ENCODE measurements at regions not wholly inside any gene's neighbourhood (a gene's known extent, or its start where the extent isn't known, plus 50 kb on each side); places are given as distances from the start of the nearest gene placed in this dataset.
"Not testable (repeated sequence)": the region's sequence is repeated elsewhere in the genome, so short reads cannot be mapped to it uniquely, and the experiment has no call there.

GRCh38 chrX:67213686-67214085, 330.1 kb upstream of the AR start:
- H3K27ac Mint-ChIP-seq; H3K4me1 Mint-ChIP-seq; H3K36me3 Mint-ChIP-seq; H3K4me3 Mint-ChIP-seq; DNase-seq (ENCODE audit: low spot score in 2 of 2); H3K9me3 Mint-ChIP-seq; ATAC-seq: not testable (repeated sequence)

- H3K9me3 Mint-ChIP-seq, result peaks cover 4% of the 10 kb centered on the region
- H3K36me3 Mint-ChIP-seq, result no peaks in the 10 kb centered on the region
- ATAC-seq (no peak), DNase-seq (ENCODE audit: low spot score in 2 of 2) (no peak)
- no peak overlapping the region for H3K27ac Mint-ChIP-seq
- H3K4me3 Mint-ChIP-seq, result no peak overlapping the region
- H3K4me1 Mint-ChIP-seq, result no peaks in the 10 kb centered on the region
Observed at GRCh38 chrX:67207912-67208311, 335.9 kb upstream of the AR start.

GRCh38 chrX:67159437-67159836, 384.4 kb upstream of the AR start:
- no peaks in the 10 kb centered on the region for H3K9me3 Mint-ChIP-seq
- ATAC-seq (no peak), DNase-seq (ENCODE audit: low spot score in 2 of 2) (no peak)
- H3K4me1 Mint-ChIP-seq, result no peaks in the 10 kb centered on the region
- no peak overlapping the region for H3K4me3 Mint-ChIP-seq
- no peaks in the 10 kb centered on the region for H3K36me3 Mint-ChIP-seq
- no peak overlapping the region for H3K27ac Mint-ChIP-seq

- Mint-ChIP-seq H3K4me3 (no peak overlapping the region), H3K9me3 (peaks cover 2% of the 10 kb centered on the region), H3K4me1 (no peaks in the 10 kb centered on the region), H3K36me3 (no peaks in the 10 kb centered on the region), H3K27ac (no peak overlapping the region)
- no peak for DNase-seq (ENCODE audit: low spot score in 2 of 2)
- ATAC-seq, result no peak
Observed at GRCh38 chrX:67114635-67115034, 429.2 kb upstream of the AR start.

GRCh38 chrX:67105758-67106116, 438.1 kb upstream of the AR start:
- Mint-ChIP-seq H3K4me1 (no peaks in the 10 kb centered on the region), H3K27ac (no peak overlapping the region), H3K4me3 (no peak overlapping the region), H3K36me3 (no peaks in the 10 kb centered on the region), H3K9me3 (peaks cover 4% of the 10 kb centered on the region)
- ATAC-seq (no peak), DNase-seq (ENCODE audit: low spot score in 2 of 2) (no peak)

- no peak for ATAC-seq
- Mint-ChIP-seq H3K4me1 (no peaks in the 10 kb centered on the region), H3K27ac (no peak overlapping the region), H3K36me3 (no peaks in the 10 kb centered on the region), H3K4me3 (no peak overlapping the region), H3K9me3 (peaks cover 4% of the 10 kb centered on the region)
- no peak for DNase-seq (ENCODE audit: low spot score in 2 of 2)
Observed at GRCh38 chrX:67104982-67105757, 438.7 kb upstream of the AR start.

- DNase-seq (ENCODE audit: low spot score in 2 of 2) (no peak), ATAC-seq (no peak)
- H3K36me3 Mint-ChIP-seq, result no peaks in the 10 kb centered on the region
- no peak overlapping the region for H3K4me3 Mint-ChIP-seq
- H3K27ac Mint-ChIP-seq, result no peak overlapping the region
- no peaks in the 10 kb centered on the region for H3K4me1 Mint-ChIP-seq
- H3K9me3 Mint-ChIP-seq, result peaks cover 8% of the 10 kb centered on the region
Observed at GRCh38 chrX:67100031-67100884, 443.6 kb upstream of the AR start.

- Mint-ChIP-seq H3K27ac (no peak overlapping the region), H3K4me1 (no peaks in the 10 kb centered on the region), H3K9me3 (peaks cover 2% of the 10 kb centered on the region), H3K36me3 (no peaks in the 10 kb centered on the region), H3K4me3 (no peak overlapping the region)
- no peak for DNase-seq (ENCODE audit: low spot score in 2 of 2)
- no peak for ATAC-seq
Observed at GRCh38 chrX:67094061-67094460, 449.8 kb upstream of the AR start.

GRCh38 chrX:67050760-67051159, 411.9 kb upstream of the EDA2R start:
- H3K9me3 Mint-ChIP-seq, result peaks cover 2% of the 10 kb centered on the region
- no peak overlapping the region for H3K4me3 Mint-ChIP-seq
- H3K36me3 Mint-ChIP-seq, result no peaks in the 10 kb centered on the region
- no peak overlapping the region for H3K27ac Mint-ChIP-seq
- H3K4me1 Mint-ChIP-seq, result no peaks in the 10 kb centered on the region
- DNase-seq (ENCODE audit: low spot score in 2 of 2) (no peak), ATAC-seq (no peak)

- ATAC-seq (no peak), DNase-seq (ENCODE audit: low spot score in 2 of 2) (no peak)
- H3K27ac Mint-ChIP-seq, result no peak overlapping the region
- H3K4me1 Mint-ChIP-seq, result no peaks in the 10 kb centered on the region
- no peaks in the 10 kb centered on the region for H3K36me3 Mint-ChIP-seq
- H3K9me3 Mint-ChIP-seq, result peaks cover 2% of the 10 kb centered on the region
- no peak overlapping the region for H3K4me3 Mint-ChIP-seq
Observed at GRCh38 chrX:67044866-67045265, 406.0 kb upstream of the EDA2R start.

GRCh38 chrX:67044029-67044653, 405.3 kb upstream of the EDA2R start:
- Mint-ChIP-seq H3K27ac (no peak overlapping the region), H3K4me1 (no peaks in the 10 kb centered on the region), H3K36me3 (no peaks in the 10 kb centered on the region), H3K9me3 (peaks cover 2% of the 10 kb centered on the region), H3K4me3 (no peak overlapping the region)
- no peak for ATAC-seq
- DNase-seq (ENCODE audit: low spot score in 2 of 2), result no peak

GRCh38 chrX:67004451-67004850, 365.6 kb upstream of the EDA2R start:
- ATAC-seq, result no peak
- H3K27ac Mint-ChIP-seq, result no peak overlapping the region
- H3K9me3 Mint-ChIP-seq, result no peaks in the 10 kb centered on the region
- no peaks in the 10 kb centered on the region for H3K36me3 Mint-ChIP-seq
- no peak overlapping the region for H3K4me3 Mint-ChIP-seq
- no peaks in the 10 kb centered on the region for H3K4me1 Mint-ChIP-seq
- no peak for DNase-seq (ENCODE audit: low spot score in 2 of 2)

GRCh38 chrX:66994729-66995128, 355.9 kb upstream of the EDA2R start:
- Mint-ChIP-seq H3K27ac (no peak overlapping the region), H3K9me3 (no peaks in the 10 kb centered on the region), H3K36me3 (no peaks in the 10 kb centered on the region), H3K4me1 (no peaks in the 10 kb centered on the region), H3K4me3 (no peak overlapping the region)
- DNase-seq (ENCODE audit: low spot score in 2 of 2) (no peak), ATAC-seq (no peak)

- H3K36me3 Mint-ChIP-seq; DNase-seq (ENCODE audit: low spot score in 2 of 2); H3K4me3 Mint-ChIP-seq; H3K9me3 Mint-ChIP-seq; H3K4me1 Mint-ChIP-seq; ATAC-seq; H3K27ac Mint-ChIP-seq: not testable (repeated sequence)
Observed at GRCh38 chrX:66992077-66992476, 353.2 kb upstream of the EDA2R start.

- H3K4me3 Mint-ChIP-seq, result no peak overlapping the region
- DNase-seq (ENCODE audit: low spot score in 2 of 2), result no peak
- H3K36me3 Mint-ChIP-seq, result no peaks in the 10 kb centered on the region
- H3K27ac Mint-ChIP-seq, result no peak overlapping the region
- H3K9me3 Mint-ChIP-seq, result peaks cover 3% of the 10 kb centered on the region
- ATAC-seq, result no peak
- no peaks in the 10 kb centered on the region for H3K4me1 Mint-ChIP-seq
Observed at GRCh38 chrX:66988331-66988730, 349.5 kb upstream of the EDA2R start.

GRCh38 chrX:66961665-66962064, 322.8 kb upstream of the EDA2R start:
- ATAC-seq, result no peak
- H3K4me3 Mint-ChIP-seq, result no peak overlapping the region
- no peaks in the 10 kb centered on the region for H3K36me3 Mint-ChIP-seq
- peaks cover 9% of the 10 kb centered on the region for H3K9me3 Mint-ChIP-seq
- no peak overlapping the region for H3K27ac Mint-ChIP-seq
- no peaks in the 10 kb centered on the region for H3K4me1 Mint-ChIP-seq
- DNase-seq (ENCODE audit: low spot score in 2 of 2), result no peak

Data from stimulated activated effector memory CD8-positive, alpha-beta T cell treated with anti-CD3 and anti-CD28 coated beads, Interleukin-12 subunit alpha, Interleukin-12 subunit beta, amount 100 ng/mL, for 72 hours (primary cell).